Astrocyte (in vitro differentiated cells and primary cell): ENCODE measurements at regions not wholly inside any gene's neighbourhood (a gene's known extent, or its start where the extent isn't known, plus 50 kb on each side); places are given as distances from the start of the nearest gene placed in this dataset.

ENCODE experiments used
- DNase-seq: peaks from one replicate; pipeline ENCODE4 v3.0.0-alpha.2; 2010; ENCODE audit warnings: low read depth
- FAIRE-seq: peaks from 2 replicates; lab custom pipeline; 2011; peaks lifted over from hg19 to GRCh38; lab: Jason Lieb, UNC
- H2AFZ ChIP-seq: 2 replicates; pipeline ENCODE4 v1.6.0; 2012; ENCODE audit warnings: low read depth, low read length, inconsistent platforms
- H3K27ac ChIP-seq: 2 replicates; pipeline ENCODE4 v1.5.1; 2011; ENCODE audit warnings: low read depth, low read length, inconsistent platforms
- H3K27me3 ChIP-seq: 2 replicates; pipeline ENCODE4 v1.6.0; 2011; ENCODE audit warnings: low read length, inconsistent platforms; ENCODE audit not compliant: insufficient read depth
- H3K36me3 ChIP-seq: 2 replicates; pipeline ENCODE4 v1.5.1; 2011; ENCODE audit warnings: low read length, inconsistent platforms; ENCODE audit not compliant: insufficient read depth
- H3K4me1 ChIP-seq: 2 replicates; pipeline ENCODE4 v1.5.1; 2011; ENCODE audit warnings: low read length, inconsistent platforms; ENCODE audit not compliant: insufficient read depth
- H3K4me2 ChIP-seq: 2 replicates; pipeline ENCODE4 v1.6.0; 2012; ENCODE audit warnings: low read length, inconsistent platforms
- H3K4me3 ChIP-seq: 2 replicates; pipeline ENCODE4 v1.5.1; 2011; ENCODE audit warnings: low read depth, mild to moderate bottlenecking, low read length, inconsistent platforms; ENCODE audit not compliant: insufficient read depth
- H3K79me2 ChIP-seq: 2 replicates; pipeline ENCODE4 v1.6.0; 2012; ENCODE audit warnings: mild to moderate bottlenecking, low read length, inconsistent platforms; ENCODE audit not compliant: insufficient read depth
- H3K9ac ChIP-seq: 2 replicates; pipeline ENCODE4 v1.6.0; 2012; ENCODE audit warnings: mild to moderate bottlenecking, low read length, inconsistent platforms
- H3K9me3 ChIP-seq: 2 replicates; pipeline ENCODE4 v1.5.1; 2012; ENCODE audit warnings: low read depth, mild to moderate bottlenecking, low read length, inconsistent platforms; ENCODE audit not compliant: insufficient read depth
- H4K20me1 ChIP-seq: 2 replicates; pipeline ENCODE4 v1.6.0; 2012; ENCODE audit warnings: low read length, inconsistent platforms; ENCODE audit not compliant: insufficient read depth
- H3K27ac Mint-ChIP-seq: one replicate; pipeline ENCODE4 v1.8.0; 2021; ENCODE audit warnings: mild to moderate bottlenecking, mixed read lengths; ENCODE audit not compliant: unreplicated experiment
- H3K27me3 Mint-ChIP-seq: one replicate; pipeline ENCODE4 v1.8.0; 2021; ENCODE audit warnings: low read depth, mixed read lengths; ENCODE audit not compliant: unreplicated experiment
- H3K36me3 Mint-ChIP-seq: one replicate; pipeline ENCODE4 v1.8.0; 2021; ENCODE audit warnings: low read depth, mixed read lengths; ENCODE audit not compliant: unreplicated experiment
- H3K4me1 Mint-ChIP-seq: one replicate; pipeline ENCODE4 v1.8.0; 2021; ENCODE audit warnings: low read depth, mixed read lengths; ENCODE audit not compliant: unreplicated experiment
- H3K4me3 Mint-ChIP-seq: one replicate; pipeline ENCODE4 v1.8.0; 2021; ENCODE audit warnings: mild to moderate bottlenecking, moderate library complexity, mixed read lengths; ENCODE audit not compliant: unreplicated experiment
- H3K9me3 Mint-ChIP-seq: one replicate; pipeline ENCODE4 v1.8.0; 2021; ENCODE audit warnings: mild to moderate bottlenecking, mixed read lengths; ENCODE audit not compliant: unreplicated experiment
- CTCF ChIP-seq: IDR thresholded peaks from 2 replicates; pipeline ENCODE4 v1.5.1; 2011; ENCODE audit warnings: low read depth, mild to moderate bottlenecking, inconsistent platforms, low read length, moderate library complexity; ENCODE audit not compliant: insufficient read depth
- EZH2 ChIP-seq: IDR thresholded peaks from 2 replicates; pipeline ENCODE4 v1.6.1; 2012; ENCODE audit warnings: mild to moderate bottlenecking, low read length, inconsistent platforms; ENCODE audit not compliant: insufficient read depth

GRCh38 chr13:31476266-31476665 is 263.1 kb upstream of the RXFP2 start:
- FAIRE-seq (no peak), DNase-seq (peak; percentile 84)
- Mint-ChIP-seq H3K27ac (peak overlapping the region; percentile 41), H3K4me3 (no peak overlapping the region), H3K4me1 (peaks cover 5% of the 10 kb centered on the region), H3K27me3 (no peaks in the 10 kb centered on the region), H3K36me3 (no peaks in the 10 kb centered on the region), H3K9me3 (no peaks in the 10 kb centered on the region)
- peaks cover 17% of the 10 kb centered on the region for H3K4me1 ChIP-seq
- no peak overlapping the region for H2AFZ ChIP-seq
- H3K79me2 ChIP-seq = no peaks in the 10 kb centered on the region
- no peaks in the 10 kb centered on the region for H3K27me3 ChIP-seq
- no peak for TF ChIP-seq EZH2
- no peak for TF ChIP-seq CTCF
- no peaks in the 10 kb centered on the region for H4K20me1 ChIP-seq
- H3K9ac ChIP-seq = peak overlapping the region; percentile 73
- peak overlapping the region; percentile 41 for H3K4me2 ChIP-seq
- H3K9me3 ChIP-seq = no peaks in the 10 kb centered on the region
- H3K27ac ChIP-seq = peak overlapping the region; percentile 91
- no peak overlapping the region for H3K4me3 ChIP-seq
- no peaks in the 10 kb centered on the region for H3K36me3 ChIP-seq

GRCh38 chr13:31476753-31477152 is 262.6 kb upstream of the RXFP2 start:
- Mint-ChIP-seq H3K4me3 (no peak overlapping the region), H3K4me1 (peaks cover 5% of the 10 kb centered on the region), H3K27me3 (no peaks in the 10 kb centered on the region), H3K9me3 (no peaks in the 10 kb centered on the region), H3K27ac (peak overlapping the region; percentile 36), H3K36me3 (no peaks in the 10 kb centered on the region)
- H3K4me1 ChIP-seq = peaks cover 17% of the 10 kb centered on the region
- H3K27ac ChIP-seq = peak overlapping the region; percentile 91
- H3K4me3 ChIP-seq = no peak overlapping the region
- no peaks in the 10 kb centered on the region for H3K79me2 ChIP-seq
- H3K9me3 ChIP-seq = no peaks in the 10 kb centered on the region
- DNase-seq (peak; percentile 3), FAIRE-seq (no peak)
- no peaks in the 10 kb centered on the region for H3K36me3 ChIP-seq
- H4K20me1 ChIP-seq = no peaks in the 10 kb centered on the region
- TF ChIP-seq CTCF (no peak), EZH2 (no peak)
- no peak overlapping the region for H2AFZ ChIP-seq
- H3K27me3 ChIP-seq = no peaks in the 10 kb centered on the region
- H3K9ac ChIP-seq = peak overlapping the region; percentile 73
- H3K4me2 ChIP-seq = peak overlapping the region; percentile 41

GRCh38 chr13:31477961-31478360 is 261.4 kb upstream of the RXFP2 start:
- Histone ChIP-seq H3K27ac (peak overlapping the region; percentile 91), H3K9ac (peak overlapping the region; percentile 43), H3K4me3 (no peak overlapping the region), H3K79me2 (no peaks in the 10 kb centered on the region), H3K4me1 (peaks cover 17% of the 10 kb centered on the region), H3K9me3 (no peaks in the 10 kb centered on the region), H2AFZ (no peak overlapping the region), H3K27me3 (no peaks in the 10 kb centered on the region), H4K20me1 (no peaks in the 10 kb centered on the region), H3K36me3 (no peaks in the 10 kb centered on the region), H3K4me2 (peak overlapping the region; percentile 57)
- DNase-seq = peak; percentile 69
- Mint-ChIP-seq H3K27me3 (no peaks in the 10 kb centered on the region), H3K9me3 (no peaks in the 10 kb centered on the region), H3K4me1 (peaks cover 5% of the 10 kb centered on the region), H3K36me3 (no peaks in the 10 kb centered on the region), H3K27ac (no peak overlapping the region), H3K4me3 (no peak overlapping the region)
- TF ChIP-seq EZH2 (no peak), CTCF (no peak)
- no peak for FAIRE-seq
